GM18909 (cell line): ENCODE measurements at regions not wholly inside any gene's neighbourhood (a gene's known extent, or its start where the extent isn't known, plus 50 kb on each side); places are given as distances from the start of the nearest gene placed in this dataset.

Experiments used
- ATAC-seq: cut with Tn5 transposase; IDR thresholded peaks from one replicate; pipeline ENCODE4 v1.9.1; 2021; ENCODE audit warnings: mild to moderate bottlenecking; ENCODE audit not compliant: unreplicated experiment, poor library complexity

DNA sequence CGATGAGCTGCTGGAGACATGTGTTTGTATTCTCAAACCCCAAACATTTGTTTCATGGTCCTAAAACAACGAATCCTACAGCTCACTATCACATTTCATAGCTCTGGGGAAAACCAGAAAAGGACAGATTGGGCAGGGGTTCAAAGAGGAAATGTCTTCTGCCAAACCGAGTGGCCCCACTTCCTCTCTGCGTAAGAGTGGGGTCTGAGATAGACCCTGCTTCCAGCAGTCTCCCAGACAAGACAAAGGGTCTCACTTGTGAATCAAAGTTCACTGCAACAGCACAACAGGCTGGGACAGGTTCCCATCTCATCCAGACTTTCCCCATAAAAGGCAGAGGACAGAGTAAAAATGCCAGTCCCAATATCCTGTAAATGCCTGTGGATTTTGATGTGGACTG lies 276.2 kb upstream of the SLC24A2 start:
- ATAC-seq: no peak

DNA sequence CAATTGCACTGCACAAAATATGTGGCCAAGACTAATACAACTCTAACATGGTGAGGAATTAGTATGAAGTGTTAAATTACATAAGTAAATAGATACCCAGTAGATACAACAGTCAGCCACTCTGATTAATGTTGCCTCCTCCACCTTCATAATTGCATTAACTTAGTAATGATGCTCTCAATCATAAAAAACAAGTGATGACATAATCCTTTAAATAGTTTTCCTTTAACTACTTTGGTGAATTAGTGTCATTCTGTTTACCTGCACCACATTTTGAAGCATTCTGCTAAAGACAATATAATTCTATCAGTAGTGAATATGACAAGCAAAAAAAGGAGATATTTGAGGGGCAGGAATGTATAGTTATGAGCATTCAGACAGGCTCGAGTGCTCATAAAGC lies 265.9 kb upstream of the SLC24A2 start:
- ATAC-seq: no peak

DNA sequence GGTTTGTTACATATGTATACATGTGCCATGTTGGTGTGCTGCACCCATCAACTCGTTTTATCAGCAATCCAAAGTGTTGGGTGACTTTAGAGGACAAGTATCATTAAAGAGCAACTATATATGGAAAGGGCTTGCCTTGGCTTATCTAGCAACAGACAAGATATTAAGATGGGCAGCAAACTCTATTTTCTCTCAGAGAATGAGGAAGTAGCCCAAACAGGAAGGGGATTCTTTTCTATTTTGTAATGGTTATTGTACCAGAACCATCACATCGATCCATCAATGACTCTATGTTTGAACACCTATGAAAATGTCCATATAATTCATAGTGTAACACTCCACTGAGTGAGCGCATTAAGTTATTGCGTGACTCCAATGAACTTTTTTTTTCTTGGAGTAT lies 260.1 kb upstream of the SLC24A2 start:
- peak; percentile 53 for ATAC-seq

DNA sequence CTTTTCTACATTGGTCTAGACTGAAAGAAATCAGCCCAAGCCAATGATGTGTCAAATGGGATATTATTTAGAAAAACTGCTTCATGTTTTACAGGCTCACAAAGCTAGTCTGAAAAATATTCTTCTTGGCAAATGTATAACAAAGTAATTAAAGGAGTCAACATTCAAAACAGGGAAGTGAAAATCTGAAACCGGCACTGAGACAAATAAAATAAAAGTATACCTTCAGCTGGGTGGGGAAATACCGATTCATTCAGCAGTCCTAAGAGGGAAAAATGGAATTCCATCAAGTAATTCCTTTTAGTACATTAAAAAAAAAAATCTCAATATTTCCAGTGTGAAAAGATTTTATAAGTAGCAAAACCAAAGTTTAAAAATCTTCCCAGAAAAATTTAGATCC lies 259.6 kb upstream of the SLC24A2 start:
- no peak for ATAC-seq

DNA sequence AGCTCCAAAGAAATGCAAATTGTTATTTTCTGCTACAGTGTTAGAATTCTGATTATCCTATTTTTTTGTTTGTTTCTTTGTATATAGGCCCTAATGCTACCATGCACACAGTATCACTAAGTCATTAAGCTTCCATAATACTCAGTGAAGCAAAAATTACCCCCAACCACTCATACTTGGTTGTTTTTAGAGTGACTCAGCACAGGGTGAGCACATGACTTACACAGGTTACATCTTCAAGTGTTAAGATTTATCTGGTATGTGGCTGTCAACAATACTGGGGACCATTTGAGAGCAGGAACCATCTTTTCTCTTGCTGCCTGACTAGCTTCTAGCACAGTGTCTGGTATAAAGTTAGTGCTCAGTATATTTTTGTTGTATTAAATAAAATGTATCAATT lies 255.8 kb upstream of the SLC24A2 start:
- ATAC-seq: no peak

DNA sequence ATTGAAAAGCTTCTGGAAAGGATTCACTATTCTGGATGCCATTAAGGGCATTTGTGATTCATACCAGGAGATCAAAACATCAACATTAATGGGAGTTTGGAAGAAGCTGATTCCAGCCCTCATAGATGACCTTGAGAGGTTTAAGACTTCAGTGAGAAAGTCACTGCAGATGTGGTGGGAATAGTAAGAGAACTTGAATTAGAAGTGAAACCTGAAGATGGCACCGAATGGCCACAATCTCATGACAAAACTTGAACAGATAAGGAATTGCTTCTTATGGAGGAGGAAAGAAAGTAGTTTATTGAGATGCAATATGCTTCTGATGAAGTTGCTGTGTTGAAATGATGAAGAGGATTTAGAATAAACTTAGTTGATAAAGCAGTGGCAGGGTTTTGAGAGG lies 254.6 kb upstream of the SLC24A2 start:
- ATAC-seq: peak; percentile 42

DNA sequence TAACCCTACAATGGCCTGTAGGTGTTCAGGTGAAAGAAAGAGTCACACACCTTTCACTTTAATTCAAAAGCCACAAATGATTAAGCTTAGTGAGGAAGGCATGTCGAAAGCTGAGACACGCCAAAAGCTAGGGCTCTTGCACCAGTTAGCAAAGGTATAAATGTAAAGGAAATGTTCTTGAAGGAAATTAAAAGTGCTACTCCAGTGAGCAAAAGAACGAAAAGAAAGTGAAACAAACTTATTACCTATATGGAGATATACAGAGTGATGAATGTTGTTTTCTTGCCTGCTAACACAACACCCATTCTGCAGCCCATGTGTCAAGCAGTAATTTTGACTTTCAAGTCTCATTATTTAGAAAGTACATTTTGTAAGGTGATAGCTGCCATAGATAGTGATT lies 254.2 kb upstream of the SLC24A2 start:
- peak; percentile 73 for ATAC-seq

DNA sequence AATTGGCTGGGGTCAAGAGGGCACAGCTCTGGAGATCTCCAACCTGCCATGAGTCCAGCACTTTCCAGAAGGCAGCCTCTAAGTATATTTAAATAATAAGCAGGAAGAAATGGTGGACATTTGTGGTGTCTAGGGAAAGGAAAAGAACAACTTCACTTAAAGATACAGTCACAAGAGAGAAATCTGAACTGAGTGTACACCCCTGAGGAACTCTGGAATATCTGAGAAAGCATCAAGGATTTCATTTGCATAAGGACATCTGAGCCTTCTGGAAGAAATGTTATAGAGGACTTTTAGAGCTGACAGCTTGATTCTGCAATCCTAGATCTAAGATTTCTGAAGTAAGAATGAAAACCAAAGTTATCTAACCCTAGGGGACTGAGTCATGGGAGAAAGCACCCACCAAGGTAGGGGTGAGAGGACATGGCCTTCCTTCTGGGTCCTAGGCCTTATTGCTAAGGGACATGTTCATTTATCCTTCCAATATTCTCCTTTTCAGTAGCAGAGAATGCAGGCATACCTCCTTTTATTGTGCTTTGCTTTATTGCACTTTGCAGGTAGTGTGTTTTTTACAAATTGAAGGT lies 253.4 kb upstream of the SLC24A2 start:
- no peak for ATAC-seq

DNA sequence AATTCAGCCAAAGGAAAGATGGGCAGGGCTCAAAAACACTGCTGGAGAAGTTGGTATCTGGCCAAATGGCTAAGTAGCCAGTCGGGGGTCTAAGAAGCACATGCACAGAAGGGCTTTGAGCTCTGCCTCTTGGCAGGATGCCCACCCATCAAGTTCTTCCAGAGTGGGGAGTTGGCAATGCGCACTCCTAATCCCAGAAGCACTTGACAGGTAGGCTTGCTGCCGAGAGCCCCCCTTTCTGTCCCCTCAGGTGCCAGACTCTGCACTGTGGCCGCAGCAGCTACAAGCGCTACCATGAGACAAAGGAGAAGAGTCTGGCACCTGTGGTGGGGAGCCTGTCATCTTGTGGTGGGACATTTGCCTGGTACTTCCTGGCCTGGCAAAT lies 252.9 kb upstream of the SLC24A2 start:
- no peak for ATAC-seq

DNA sequence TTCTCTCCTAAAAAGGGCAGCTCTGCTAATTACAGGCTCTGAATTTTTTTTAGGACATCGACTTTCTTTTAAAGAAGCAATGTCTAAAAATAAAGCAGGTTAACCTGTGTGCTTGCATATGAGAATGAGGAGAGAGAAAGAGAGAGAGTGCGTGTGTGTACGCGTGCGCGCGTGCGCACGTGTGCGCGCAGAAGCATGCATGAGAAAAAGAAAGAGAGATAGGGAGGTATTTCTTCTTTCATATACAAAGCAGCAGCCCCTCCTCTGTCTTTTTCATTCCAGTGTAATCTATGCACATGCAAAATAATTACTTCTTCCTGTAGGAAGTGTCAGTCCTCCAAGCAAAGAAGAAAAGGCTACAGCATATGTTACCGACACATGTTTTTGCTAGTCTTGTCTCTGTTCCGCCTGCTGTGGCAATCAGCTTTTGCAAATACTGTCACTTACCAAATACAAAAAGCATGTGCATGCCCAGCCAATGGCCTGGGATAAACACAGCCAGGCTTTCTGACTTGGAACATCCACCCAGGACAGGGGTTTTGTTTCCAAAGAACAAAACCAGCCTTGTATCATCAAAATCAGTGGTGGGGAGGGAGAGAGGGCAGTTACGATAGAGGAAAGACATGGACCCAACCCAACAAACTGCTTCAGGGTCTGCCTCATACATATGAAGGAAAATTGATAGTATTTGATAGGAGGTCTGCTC lies 252.3 kb upstream of the SLC24A2 start:
- no peak for ATAC-seq

DNA sequence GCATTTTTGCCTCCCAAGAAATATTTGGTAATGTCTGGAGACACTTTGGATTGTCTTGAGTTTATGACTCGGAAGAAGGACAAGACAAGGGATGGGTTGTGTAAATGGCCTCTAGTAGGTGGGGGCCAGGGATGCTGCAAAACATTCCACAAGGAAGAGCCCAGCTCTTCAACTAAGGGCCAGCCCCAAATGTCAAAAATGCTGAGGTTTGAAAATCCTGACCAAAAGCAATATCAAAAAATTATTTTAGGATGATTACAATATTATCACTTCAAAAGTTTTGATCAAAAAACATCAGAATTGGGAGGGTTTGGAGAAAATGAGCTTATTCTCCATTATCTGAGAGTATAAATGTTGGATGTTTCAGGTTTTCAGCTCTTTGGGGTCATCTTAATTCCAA lies 248.9 kb upstream of the SLC24A2 start:
- no peak for ATAC-seq

DNA sequence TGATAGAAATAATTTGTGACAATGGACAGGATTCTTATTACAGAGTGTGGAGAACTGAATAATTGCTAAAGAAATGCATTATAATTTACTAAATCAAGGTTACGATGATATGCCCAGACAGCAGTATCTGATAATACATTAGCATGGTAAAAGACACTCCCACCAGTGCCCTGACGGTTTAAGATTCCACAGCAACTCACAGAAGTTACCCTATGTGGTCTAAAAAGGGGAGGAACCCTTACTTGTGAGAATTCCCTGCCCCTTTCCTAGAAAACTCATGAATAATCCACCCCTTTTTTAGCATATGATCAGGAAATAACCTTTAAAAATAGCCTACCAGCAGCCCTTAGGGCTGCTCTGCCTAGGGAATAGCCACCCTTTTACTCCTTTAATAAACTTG lies 244.7 kb upstream of the SLC24A2 start:
- no peak for ATAC-seq

DNA sequence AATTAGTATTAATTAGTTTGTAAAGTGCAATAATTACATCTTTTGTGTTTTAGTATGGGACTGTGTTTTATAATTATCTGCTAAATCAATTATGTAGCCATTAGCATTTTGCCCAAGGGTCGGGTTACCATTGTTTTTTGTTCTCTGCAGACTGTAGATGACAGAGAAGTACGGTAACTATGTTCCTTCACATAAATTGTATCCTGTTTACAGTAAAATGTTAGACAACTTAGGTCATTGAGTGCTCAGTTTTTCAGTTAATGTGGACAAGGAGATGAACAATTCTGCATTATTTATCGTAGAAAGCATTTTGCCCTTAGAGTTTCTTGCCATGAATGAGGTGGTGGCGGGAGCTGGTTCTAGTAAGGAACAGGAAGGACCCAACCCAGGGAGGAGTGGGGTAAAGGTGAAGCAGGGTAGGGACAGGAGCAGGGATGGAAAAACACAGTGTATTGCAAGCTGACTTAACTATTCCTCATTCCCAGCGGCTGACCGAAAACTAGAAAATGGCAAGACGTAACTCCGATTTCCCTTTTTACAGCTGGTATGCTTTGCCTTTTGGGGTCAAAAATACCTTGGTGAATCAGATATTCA lies 243.7 kb upstream of the SLC24A2 start:
- ATAC-seq: no peak

DNA sequence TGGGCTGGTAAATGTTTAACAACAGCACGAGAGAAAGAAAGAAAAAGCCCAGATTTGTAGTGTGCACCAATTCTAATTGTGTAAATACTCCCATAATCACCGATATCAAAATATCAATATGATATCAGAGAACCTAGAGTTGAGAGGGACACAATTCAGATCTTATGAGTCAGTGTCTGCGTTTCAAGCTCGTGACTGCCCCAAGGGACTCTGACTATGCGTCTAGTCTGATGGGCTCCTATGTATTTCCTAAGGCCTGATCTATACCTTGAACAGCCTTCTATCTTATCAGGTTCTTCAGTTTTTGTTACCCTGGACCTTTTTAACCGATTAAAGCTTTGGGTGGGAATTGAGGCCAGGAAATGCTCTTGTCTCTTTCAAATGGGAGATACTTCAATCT lies 243.0 kb upstream of the SLC24A2 start:
- no peak for ATAC-seq

DNA sequence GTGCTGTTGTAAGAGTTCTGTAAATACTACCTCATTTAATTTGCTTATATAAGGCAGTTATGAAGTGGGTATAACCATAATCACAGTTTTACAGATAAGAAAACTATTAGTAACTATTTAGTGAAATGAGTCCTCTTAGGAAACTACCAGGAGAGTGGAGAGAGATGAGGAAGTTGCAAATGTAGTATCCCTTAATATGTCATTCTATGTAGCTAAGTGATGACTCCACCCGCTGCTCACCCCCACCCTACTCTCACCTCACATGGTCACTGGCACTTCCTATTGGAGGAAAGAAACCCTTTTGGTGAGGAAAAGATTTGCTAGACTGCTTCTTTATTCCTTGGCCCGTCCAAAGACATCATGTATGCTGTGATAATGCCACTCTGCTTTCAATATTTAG lies 241.8 kb upstream of the SLC24A2 start:
- ATAC-seq: no peak

DNA sequence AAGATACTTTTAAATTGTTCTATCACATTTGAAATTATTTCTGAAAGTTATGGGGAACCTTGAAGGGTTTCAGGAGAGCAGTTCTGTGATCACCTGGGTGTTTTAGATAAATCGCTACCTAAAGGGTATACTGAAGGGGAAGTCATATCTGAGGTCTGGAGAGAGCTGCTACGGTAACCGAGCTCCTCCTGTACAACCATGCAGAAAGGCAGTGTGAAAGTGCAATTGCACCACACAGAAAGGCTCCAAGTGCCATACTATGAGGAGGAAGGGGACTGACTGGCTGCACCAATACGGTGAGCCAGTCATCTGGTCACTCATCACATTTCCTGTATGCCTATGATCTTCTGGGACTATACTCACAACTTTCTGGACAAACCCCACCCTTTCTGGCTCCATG lies 241.4 kb upstream of the SLC24A2 start:
- no peak for ATAC-seq

DNA sequence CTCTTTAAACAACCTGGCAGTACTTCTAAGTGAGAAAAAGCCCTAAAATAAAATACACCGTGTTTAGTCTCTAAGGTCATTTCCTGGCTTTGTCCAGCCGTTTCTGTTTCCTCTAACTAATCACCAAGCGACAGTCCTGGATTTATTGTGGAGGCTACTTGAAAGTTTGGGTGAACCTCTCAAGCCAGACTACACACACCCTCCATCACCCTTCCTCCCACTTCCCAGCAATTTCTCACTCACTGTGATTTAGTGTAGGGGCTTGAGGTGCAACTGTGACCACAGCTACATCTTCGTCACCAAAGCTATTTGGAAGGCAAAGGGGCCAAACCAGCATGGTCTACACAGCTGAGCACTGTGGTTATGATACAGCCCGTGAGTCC lies 240.0 kb upstream of the SLC24A2 start:
- no peak for ATAC-seq

DNA sequence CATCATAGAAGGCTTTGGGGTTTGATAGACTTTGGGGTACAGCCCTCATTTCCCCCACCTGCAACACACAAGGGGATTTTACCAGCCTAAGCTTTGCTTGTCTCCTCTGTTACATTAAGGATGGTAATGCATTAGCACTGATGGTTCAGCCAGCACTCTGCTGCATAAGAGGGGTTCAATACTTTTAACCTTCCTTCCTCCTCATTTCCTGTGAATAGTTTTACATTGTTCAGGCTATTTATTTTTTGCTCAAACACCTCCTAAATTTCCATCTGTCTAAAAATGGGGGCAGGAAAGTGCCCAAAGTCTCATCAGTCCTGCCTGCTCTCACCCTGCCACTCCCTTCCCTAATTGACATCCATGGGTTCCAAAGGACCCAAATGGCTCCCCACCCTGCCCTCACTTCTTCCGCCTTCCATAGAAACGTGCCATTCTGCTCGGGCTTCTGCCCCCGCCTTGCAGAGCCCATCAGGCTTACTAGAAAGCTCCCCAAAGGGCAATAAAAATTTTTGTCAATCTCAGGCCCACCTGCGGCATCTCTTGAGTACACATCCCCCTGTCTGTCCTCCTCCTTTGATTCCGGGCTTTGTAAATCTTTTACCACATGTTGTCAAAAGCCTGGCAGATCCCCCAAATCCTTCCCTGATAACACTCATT lies 239.5 kb upstream of the SLC24A2 start:
- ATAC-seq: no peak

DNA sequence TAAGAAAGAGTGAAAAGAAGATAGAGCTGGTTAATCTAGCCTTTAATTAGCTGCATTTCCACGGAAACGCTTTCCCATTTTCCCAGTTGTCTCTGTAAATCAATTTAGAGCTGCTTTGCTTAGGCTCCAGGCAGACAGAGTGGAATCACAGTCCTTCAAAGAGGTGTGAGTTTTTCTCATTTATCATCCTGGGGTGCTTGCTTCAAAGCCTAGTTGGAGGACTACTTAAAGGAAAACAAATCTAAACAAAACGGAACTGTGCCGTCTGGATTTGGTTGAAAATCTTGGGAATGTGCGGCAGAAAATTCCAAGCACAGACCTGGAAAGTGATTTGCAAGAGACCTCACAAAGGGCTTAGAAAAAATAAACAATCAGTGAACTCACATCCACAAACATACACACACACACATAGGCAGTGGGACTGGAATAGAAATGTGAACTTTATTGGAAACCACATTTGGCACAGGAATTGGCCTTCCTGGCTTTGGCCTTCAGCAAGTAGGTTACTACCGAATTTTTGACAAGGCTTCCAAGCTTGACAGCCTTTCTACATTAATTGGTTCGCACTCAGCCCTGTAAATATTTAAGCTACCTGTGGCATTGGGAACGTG lies 235.2 kb upstream of the SLC24A2 start:
- ATAC-seq: no peak

DNA sequence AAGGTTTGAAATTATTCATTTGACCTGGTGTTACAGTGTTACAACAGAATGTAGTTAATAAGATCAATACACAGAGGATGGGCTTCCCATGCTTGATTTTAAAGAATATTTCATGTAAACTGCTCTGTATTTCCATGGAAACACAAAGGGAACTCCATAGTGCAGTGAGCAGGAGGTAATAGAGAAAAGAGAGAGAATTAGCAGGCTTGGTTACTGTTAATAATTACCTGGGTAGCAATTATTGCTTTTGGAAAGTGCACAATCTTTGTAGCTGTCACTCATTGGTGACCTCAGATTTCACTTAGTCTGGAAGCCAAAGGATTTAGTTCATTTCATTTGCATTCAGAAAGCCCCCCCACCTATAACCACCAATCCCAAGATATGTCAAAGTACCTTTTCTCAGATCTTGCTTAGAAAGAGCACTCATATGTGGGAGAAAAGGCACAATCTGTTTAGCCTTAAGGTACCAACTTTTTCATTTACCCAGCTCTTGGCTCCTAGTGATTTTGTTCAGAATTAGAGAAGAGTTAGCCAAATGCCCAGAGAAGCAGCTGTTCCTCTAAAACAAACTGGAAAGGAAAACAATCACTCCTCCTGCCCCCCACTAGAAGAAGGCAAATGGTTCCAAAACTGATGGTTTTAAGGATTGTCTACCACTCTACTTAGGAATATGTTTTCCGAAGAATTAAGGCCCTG lies 234.5 kb upstream of the SLC24A2 start:
- no peak for ATAC-seq

DNA sequence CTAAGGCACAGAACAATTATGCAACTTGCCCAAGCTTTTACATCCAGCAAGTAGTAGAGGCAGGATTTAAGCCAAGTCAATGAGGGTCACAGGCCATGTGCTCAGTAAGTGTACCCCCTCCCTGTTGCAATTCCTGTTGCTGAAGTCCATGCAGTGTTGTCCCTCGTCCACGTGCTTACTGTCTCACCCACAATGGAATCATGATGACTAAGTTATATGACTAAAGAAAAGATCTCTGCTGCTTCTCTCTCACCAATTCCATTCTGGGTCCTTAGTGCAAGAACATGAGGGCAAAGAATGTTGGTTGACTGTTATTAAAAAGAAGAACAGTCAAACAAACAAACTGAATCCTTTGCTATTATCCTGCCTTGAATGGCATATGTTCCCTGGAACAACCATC lies 233.6 kb upstream of the SLC24A2 start:
- ATAC-seq: no peak
